MCF 10A (cell line): ENCODE measurements at regions not wholly inside any gene's neighbourhood (a gene's known extent, or its start where the extent isn't known, plus 50 kb on each side); places are given as distances from the start of the nearest gene placed in this dataset.

ENCODE experiments used
- BruUV-seq: library from RNA; stranded (reverse); fragments of 400-500 nt; replicated peaks from 2 replicates; lab custom pipeline; 2021; lab: Mats Ljungman, UMichigan
- CTCF ChIA-PET: fragments of 300-600 bp; sonication (Branson Sonifier 250); formaldehyde crosslinking; extraction: SDS; loops from one replicate; lab custom pipeline; 2021; ENCODE audit warnings: antibody characterized with exemption, inconsistent platforms; lab: Yijun Ruan, JAX
- POLR2A ChIA-PET: fragments of 300-600, 350-650 bp; sonication (Branson Sonifier 250); formaldehyde crosslinking; extraction: SDS; loops from one replicate; lab custom pipeline; 2020; ENCODE audit warnings: antibody characterized with exemption, inconsistent platforms; lab: Yijun Ruan, JAX
- DNase-seq: peaks from one replicate; pipeline ENCODE4 v3.0.0-alpha.2; 2018; ENCODE audit not compliant: unreplicated experiment
- H3K27ac Mint-ChIP-seq: one replicate; pipeline ENCODE4 v1.8.0; 2022; ENCODE audit warnings: mild to moderate bottlenecking, low read depth, mixed read lengths; ENCODE audit not compliant: unreplicated experiment
- H3K27me3 Mint-ChIP-seq: one replicate; pipeline ENCODE4 v1.8.0; 2022; ENCODE audit warnings: mixed read lengths; ENCODE audit not compliant: insufficient read depth, unreplicated experiment
- H3K36me3 Mint-ChIP-seq: one replicate; pipeline ENCODE4 v1.8.0; 2022; ENCODE audit warnings: mild to moderate bottlenecking, moderate library complexity, mixed read lengths; ENCODE audit not compliant: insufficient read depth, unreplicated experiment
- H3K4me1 Mint-ChIP-seq: one replicate; pipeline ENCODE4 v1.8.0; 2022; ENCODE audit warnings: mixed read lengths; ENCODE audit not compliant: insufficient read depth, unreplicated experiment
- H3K4me3 Mint-ChIP-seq: one replicate; pipeline ENCODE4 v1.8.0; 2022; ENCODE audit warnings: mild to moderate bottlenecking, moderate library complexity, mixed read lengths; ENCODE audit not compliant: unreplicated experiment
- H3K9me3 Mint-ChIP-seq: one replicate; pipeline ENCODE4 v1.8.0; 2022; ENCODE audit warnings: mixed read lengths; ENCODE audit not compliant: unreplicated experiment
- intact Hi-C: fragments of 100-400 bp; cut with micrococcal nuclease; formaldehyde crosslinking; loops from 2 replicates; pipeline ENCODE4 v1.14.1; 2022
- TF ChIP-seq, protein P1 (sequence below): fragments of 200-600 bp; IDR thresholded peaks from one replicate; pipeline ENCODE4 v1.8.0; 2022; ENCODE audit warnings: antibody characterized with exemption, mild to moderate bottlenecking; ENCODE audit not compliant: unreplicated experiment

- Mint-ChIP-seq H3K9me3 (no peaks in the 10 kb centered on the region), H3K27ac (no peak overlapping the region), H3K4me1 (no peaks in the 10 kb centered on the region), H3K27me3 (peaks cover 24% of the 10 kb centered on the region), H3K36me3 (no peaks in the 10 kb centered on the region), H3K4me3 (no peak overlapping the region)
- intact Hi-C loops: no loop called here
- no peak for DNase-seq
- TF ChIP-seq, protein P1, sequence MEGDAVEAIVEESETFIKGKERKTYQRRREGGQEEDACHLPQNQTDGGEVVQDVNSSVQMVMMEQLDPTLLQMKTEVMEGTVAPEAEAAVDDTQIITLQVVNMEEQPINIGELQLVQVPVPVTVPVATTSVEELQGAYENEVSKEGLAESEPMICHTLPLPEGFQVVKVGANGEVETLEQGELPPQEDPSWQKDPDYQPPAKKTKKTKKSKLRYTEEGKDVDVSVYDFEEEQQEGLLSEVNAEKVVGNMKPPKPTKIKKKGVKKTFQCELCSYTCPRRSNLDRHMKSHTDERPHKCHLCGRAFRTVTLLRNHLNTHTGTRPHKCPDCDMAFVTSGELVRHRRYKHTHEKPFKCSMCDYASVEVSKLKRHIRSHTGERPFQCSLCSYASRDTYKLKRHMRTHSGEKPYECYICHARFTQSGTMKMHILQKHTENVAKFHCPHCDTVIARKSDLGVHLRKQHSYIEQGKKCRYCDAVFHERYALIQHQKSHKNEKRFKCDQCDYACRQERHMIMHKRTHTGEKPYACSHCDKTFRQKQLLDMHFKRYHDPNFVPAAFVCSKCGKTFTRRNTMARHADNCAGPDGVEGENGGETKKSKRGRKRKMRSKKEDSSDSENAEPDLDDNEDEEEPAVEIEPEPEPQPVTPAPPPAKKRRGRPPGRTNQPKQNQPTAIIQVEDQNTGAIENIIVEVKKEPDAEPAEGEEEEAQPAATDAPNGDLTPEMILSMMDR: no peak
- ChIA-PET POLR2A (interaction anchor here (0.6 kb wide), 1 partner anchor 14 kb away, joined by 4 read pairs; no protein-coding TSS in a partner anchor), CTCF (no interaction called here)
- no TSS peak for BruUV-seq
Measured at GRCh38 chr14:56862836-56863235, 52.6 kb upstream of the OTX2 start.

GRCh38 chr14:56860441-56860840, 50.2 kb upstream of the OTX2 start:
- Mint-ChIP-seq H3K27me3 (peaks cover 47% of the 10 kb centered on the region), H3K4me1 (no peaks in the 10 kb centered on the region), H3K9me3 (no peaks in the 10 kb centered on the region), H3K27ac (no peak overlapping the region), H3K4me3 (no peak overlapping the region), H3K36me3 (no peaks in the 10 kb centered on the region)
- POLR2A ChIA-PET: interaction anchor here (0.7 kb wide), 1 partner anchor 19 kb away, joined by 4 read pairs; no protein-coding TSS in a partner anchor
- CTCF ChIA-PET: interaction anchor here (1.0 to 1.2 kb wide), 2 partner anchors 27 to 518 kb away, joined by 3 read pairs; no protein-coding TSS in a partner anchor
- DNase-seq: no peak
- TF ChIP-seq, protein P1: no peak
- intact Hi-C loops: no loop called here
- no TSS peak for BruUV-seq
